ENCODE measurements at regions not wholly inside any gene's neighbourhood (a gene's known extent, or its start where the extent isn't known, plus 50 kb on each side); places are given as distances from the start of the nearest gene placed in this dataset.

- peak; percentile 51 to 52 for DNase-seq
Measured at GRCh38 chr18:48488388-48488850, 50.4 kb upstream of the CTIF start.

GRCh38 chr18:48486754-48487153, 52.1 kb upstream of the CTIF start:
- no peak for DNase-seq

GRCh38 chr18:48485828-48486405, 52.9 kb upstream of the CTIF start:
- DNase-seq = no peak

GRCh38 chr18:48481092-48481491, 57.7 kb upstream of the CTIF start:
- no peak for DNase-seq

GRCh38 chr18:48479531-48479930, 59.3 kb upstream of the CTIF start:
- DNase-seq = no peak

GRCh38 chr18:48477348-48477747, 61.5 kb upstream of the CTIF start:
- no peak for DNase-seq

GRCh38 chr18:48476550-48476917, 62.3 kb upstream of the CTIF start:
- no peak for DNase-seq

- peak; percentile 57 to 73 for DNase-seq
Measured at GRCh38 chr18:48475635-48476549, 62.9 kb upstream of the CTIF start.

GRCh38 chr18:48473816-48474215, 64.6 kb upstream of the ZBTB7C start:
- DNase-seq = no peak

GRCh38 chr18:48472610-48473009, 63.4 kb upstream of the ZBTB7C start:
- no peak for DNase-seq

- no peak for DNase-seq
Measured at GRCh38 chr18:48470484-48471180, 61.4 kb upstream of the ZBTB7C start.

GRCh38 chr18:48468151-48468550, 59.0 kb upstream of the ZBTB7C start:
- no peak for DNase-seq

- DNase-seq = no peak
Measured at GRCh38 chr18:48467231-48467630, 58.0 kb upstream of the ZBTB7C start.

GRCh38 chr18:48462510-48462909, 53.3 kb upstream of the ZBTB7C start:
- no peak for DNase-seq

GRCh38 chr18:48460929-48461583, 51.9 kb upstream of the ZBTB7C start:
- DNase-seq = no peak

GRCh38 chr18:48459465-48459864, 50.3 kb upstream of the ZBTB7C start:
- no peak for DNase-seq

GRCh38 chr18:48459016-48459415, 49.8 kb upstream of the ZBTB7C start:
- no peak for DNase-seq

Data from right lung (tissue), 2 donors.